ENCODE measurements at regions not wholly inside any gene's neighbourhood (a gene's known extent, or its start where the extent isn't known, plus 50 kb on each side); places are given as distances from the start of the nearest gene placed in this dataset.
"Not testable (repeated sequence)": the region's sequence is repeated elsewhere in the genome, so short reads cannot be mapped to it uniquely, and the experiment has no call there.

- DNase-seq (ENCODE audit: low read depth) = peak; percentile 48
Observed at GRCh38 chrX:34716302-34716701, 59.2 kb upstream of the TMEM47 start.

- no peak for DNase-seq (ENCODE audit: low read depth)
Observed at GRCh38 chrX:34734383-34734782, 77.3 kb upstream of the TMEM47 start.

GRCh38 chrX:34744521-34744920, 87.4 kb upstream of the TMEM47 start:
- no peak for DNase-seq (ENCODE audit: low read depth)

GRCh38 chrX:34749896-34750295, 92.8 kb upstream of the TMEM47 start:
- DNase-seq (ENCODE audit: low read depth) = no peak

- DNase-seq (ENCODE audit: low read depth) = no peak
Observed at GRCh38 chrX:34764852-34765361, 107.8 kb upstream of the TMEM47 start.

DNA sequence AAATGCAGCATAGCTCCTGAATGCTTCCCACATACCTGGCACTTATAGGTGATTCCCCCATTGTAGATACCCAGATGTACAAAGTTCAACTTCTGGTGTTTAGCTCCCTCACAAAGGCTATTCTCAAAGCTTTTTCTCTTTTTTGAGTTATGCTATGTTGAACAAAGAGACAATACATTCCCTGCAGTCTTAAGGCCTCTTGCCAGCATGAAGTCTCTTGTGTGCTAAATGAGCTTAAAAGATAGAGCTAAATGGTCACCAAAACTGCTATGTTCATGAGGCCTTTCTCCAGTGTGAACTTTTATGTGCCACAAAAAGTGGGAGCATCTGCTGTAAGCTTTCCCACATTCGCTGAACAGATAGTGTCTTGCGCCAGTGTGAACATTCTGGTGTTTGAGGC, 111.2 kb upstream of the TMEM47 start:
- no peak for DNase-seq (ENCODE audit: low read depth)

DNA sequence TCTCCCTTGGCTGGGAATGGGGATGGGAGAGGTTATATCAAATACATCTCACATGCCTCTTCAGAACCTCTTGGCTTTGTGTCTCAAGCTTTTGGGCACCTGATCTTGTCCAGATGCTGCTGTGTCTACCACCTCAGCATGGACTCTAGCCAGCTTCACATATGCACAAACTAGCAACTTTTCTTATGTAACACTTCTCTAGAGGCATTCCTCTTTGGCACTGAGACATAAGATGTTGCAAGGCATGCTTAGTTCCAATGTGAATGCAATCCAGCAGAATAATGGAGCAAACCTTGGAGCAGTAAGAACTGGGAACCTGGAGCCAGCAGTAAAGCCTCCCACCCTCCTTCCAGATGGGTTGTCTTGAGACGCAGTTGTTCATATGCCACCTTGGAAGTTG, 113.4 kb upstream of the TMEM47 start:
- DNase-seq (ENCODE audit: low read depth) = peak; percentile 34

DNA sequence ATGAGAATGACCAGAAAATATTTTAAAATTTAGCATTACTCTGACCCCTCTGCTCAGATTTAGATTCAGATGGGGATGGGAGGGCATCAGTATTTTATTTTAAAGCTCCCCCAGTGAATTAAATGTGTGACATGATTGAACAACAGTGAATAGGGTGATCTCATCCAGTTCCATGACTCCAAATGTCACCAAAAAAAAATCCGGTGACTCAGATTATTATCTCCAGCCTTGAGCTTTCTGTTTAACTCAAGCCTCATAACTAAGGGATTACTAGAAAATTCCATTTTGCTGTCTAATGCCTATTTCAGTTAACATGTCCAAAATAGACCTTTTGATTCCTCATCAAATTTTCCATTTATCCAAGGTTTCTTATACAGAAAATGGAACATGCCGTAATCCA, 121.8 kb upstream of the TMEM47 start:
- DNase-seq (ENCODE audit: low read depth) = peak; percentile 46

DNA sequence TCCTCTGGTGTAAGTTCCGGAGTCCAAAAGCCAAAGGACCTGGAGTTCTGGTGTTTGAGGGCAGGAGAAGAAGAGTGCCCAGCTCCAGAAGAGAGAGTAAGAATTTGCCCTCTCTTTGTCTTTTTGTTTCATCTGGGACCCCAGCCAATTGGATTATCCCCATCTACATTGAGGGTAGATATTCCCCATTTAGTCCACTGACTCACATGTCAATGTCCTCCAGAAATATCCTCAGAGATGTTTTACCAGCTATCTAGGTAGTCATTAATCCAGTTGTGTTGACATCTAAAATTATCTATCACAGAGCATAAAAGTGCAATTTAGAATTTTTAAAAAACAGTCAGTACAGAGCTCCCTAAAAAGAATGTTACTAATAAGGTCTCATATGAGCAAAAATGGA, 132.9 kb upstream of the TMEM47 start:
- no peak for DNase-seq (ENCODE audit: low read depth)

GRCh38 chrX:34805951-34806350, 136.6 kb upstream of the FAM47B start:
- DNase-seq (ENCODE audit: low read depth) = no peak

DNA sequence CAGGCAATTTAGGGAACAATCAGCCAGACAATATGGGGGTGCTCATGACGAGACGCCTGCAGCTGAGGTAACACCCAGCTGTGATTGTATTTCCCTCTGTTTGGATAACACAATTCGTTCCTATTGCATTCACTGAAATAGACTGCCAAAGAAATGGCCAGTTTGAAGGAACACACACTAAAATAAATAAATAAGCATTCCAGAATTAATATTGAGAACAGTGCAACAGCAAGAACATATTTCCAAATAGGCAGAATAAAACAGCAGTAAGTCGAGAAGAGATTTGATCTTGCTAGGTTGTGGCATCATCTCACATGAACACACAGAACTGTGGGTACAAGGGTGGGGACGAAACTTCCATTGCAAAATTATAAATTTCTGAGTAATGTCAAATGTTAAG, 133.5 kb upstream of the FAM47B start:
- peak; percentile 74 for DNase-seq (ENCODE audit: low read depth)

GRCh38 chrX:34810364-34810763, 132.2 kb upstream of the FAM47B start:
- peak; percentile 1 for DNase-seq (ENCODE audit: low read depth)

- no peak for DNase-seq (ENCODE audit: low read depth)
Observed at GRCh38 chrX:34810916-34811315, 131.7 kb upstream of the FAM47B start.

GRCh38 chrX:34813618-34814017, 129.0 kb upstream of the FAM47B start:
- DNase-seq (ENCODE audit: low read depth) = no peak

- no peak for DNase-seq (ENCODE audit: low read depth)
Observed at GRCh38 chrX:34826964-34827363, 115.6 kb upstream of the FAM47B start.

DNA sequence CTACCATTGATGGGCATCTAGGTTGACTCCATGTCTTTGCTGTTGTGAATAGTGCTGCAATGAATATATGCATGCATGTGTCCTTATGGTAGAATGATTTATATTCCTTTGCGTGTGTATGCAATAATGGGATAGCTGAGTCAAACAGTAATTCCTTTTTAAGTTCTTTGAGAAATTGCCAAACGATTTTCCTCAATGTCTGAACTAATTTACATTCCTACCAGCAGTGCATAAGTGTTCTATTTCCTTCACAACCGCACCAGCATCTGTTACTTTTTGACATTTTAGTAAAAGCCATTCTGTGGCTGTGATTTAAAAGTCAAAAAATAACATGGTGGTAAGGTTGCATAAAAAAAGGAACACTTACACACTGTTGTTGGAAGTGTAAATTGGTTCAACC, 103.1 kb upstream of the FAM47B start:
- no peak for DNase-seq (ENCODE audit: low read depth)

DNA sequence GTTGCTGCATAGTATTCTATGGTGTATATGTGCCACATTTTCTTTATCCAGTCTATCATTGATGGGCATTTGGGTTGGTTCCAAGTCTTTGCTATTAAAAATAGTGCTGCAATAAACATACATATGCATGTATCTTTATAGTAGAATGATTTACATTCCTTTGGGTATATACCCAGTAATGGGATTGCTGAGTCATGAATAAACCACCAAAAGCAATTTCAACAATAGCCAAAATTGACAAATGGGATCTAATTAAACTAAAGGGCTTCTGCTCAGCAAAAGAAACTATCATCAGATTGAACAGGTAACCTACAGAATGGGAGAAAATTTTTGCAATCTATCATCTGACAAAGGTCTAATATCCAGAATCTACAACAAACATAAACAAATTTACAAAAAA, 101.4 kb upstream of the FAM47B start:
- not testable (repeated sequence) for DNase-seq (ENCODE audit: low read depth)

GRCh38 chrX:34848281-34848680, 94.3 kb upstream of the FAM47B start:
- DNase-seq (ENCODE audit: low read depth) = peak; percentile 74

GRCh38 chrX:34849371-34849770, 93.2 kb upstream of the FAM47B start:
- peak; percentile 74 for DNase-seq (ENCODE audit: low read depth)

DNA sequence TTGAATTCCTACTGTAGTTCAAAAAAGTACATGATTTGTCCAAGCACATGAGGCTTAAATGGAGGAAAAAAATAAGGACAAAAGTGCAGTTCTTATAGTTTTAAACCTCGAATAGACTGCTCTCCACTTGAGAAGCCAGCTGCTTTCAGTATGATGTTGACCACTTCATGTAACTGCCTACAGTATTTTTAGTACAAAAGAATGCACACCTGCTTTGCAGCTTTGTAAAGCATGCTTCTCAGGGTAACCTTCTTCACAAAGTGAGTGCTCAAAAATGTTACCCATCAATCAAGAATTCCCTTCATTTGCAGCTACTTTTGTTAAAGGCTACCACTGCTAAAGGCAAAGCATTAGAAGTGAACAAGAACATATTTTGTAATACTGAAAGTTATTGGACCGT, 83.4 kb upstream of the FAM47B start:
- no peak for DNase-seq (ENCODE audit: low read depth)

- DNase-seq (ENCODE audit: low read depth) = no peak
Observed at GRCh38 chrX:34863906-34864305, 78.7 kb upstream of the FAM47B start.

GRCh38 chrX:34866646-34867045, 76.0 kb upstream of the FAM47B start:
- DNase-seq (ENCODE audit: low read depth) = peak; percentile 55

DNA sequence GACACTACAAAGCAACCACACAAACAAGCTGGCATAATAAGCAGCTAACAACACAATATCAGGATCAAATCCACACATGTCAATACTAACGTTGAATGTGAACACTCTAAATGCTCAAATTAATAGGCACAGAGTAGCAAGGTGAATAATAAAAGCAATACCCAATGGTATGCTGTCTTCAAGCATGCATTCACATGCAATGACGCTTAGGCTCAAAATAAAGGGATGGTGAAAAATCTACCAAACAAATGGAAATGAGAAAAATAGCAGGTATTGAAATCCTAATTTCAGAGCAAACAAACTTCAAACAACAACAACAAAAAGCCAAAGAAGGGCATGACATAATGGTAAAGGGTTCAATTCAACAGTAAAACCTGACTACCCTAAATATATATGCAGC, 74.0 kb upstream of the FAM47B start:
- no peak for DNase-seq (ENCODE audit: low read depth)

DNA sequence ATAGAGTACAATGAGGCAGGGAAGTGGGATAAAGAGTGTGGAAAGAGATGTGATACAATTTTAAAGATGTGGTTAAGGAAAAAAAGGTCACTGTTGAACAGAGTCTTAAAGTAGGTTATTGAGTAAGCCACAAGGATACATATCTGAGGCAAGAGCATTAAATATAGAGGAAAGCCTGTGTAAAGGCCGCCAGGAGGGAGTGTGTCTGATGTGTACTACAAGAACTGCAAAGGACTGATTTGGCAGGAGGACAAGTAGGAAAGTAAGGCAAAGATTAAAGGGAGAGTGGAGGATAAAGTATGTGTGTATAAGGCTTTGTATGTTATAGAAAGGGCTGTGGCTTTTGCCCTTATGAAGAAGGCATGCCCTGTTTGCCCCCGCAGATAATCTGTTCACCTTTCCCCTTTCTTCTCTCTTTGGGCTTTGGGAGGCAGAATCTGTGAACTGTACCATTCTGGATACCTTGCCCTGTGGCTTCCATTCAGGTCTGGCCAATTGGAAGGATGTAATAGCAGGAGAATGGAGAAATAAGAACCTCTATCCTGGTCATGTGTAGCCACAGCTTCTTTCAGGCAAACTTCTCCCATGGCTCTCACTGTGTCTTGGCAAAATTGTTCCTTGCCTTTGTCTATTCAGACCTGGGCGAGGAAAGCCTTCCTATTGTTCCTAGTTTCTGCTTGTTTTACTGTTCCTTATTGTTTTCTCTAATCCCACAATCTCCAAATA, 68.9 kb upstream of the FAM47B start:
- peak; percentile 34 for DNase-seq (ENCODE audit: low read depth)

Measured in fibroblast of gingiva (primary cell).